GM12878 (cell line): ENCODE measurements at regions not wholly inside any gene's neighbourhood (a gene's known extent, or its start where the extent isn't known, plus 50 kb on each side); places are given as distances from the start of the nearest gene placed in this dataset.

Experiments
- EP300 ChIP-seq, 2 experiments: fragments of 150-350 bp in 1 of 2; IDR thresholded peaks; 2 replicates each; pipeline ENCODE4 v1.6.1; 2011 to 2012; ENCODE audit warnings: low read depth in 2 of 2, low read length in 2 of 2, borderline replicate concordance in 1 of 2, improper control_type of control experiment in 1 of 2, inconsistent platforms in 1 of 2; ENCODE audit not compliant: control insufficient read depth in 1 of 2
- IRF3 ChIP-seq: fragments of 450-650 bp; IDR thresholded peaks from 2 replicates; pipeline ENCODE4 v1.6.1; 2014; ENCODE audit warnings: mild to moderate bottlenecking
- MEF2A ChIP-seq: IDR thresholded peaks from 2 replicates; pipeline ENCODE4 v1.6.1; 2011; ENCODE audit warnings: low read depth, mild to moderate bottlenecking, low read length, moderate library complexity; ENCODE audit not compliant: insufficient read depth
- RELA ChIP-seq: fragments of 450-650 bp; IDR thresholded peaks from 2 replicates; pipeline ENCODE4 v1.8.0; 2014; ENCODE audit warnings: borderline replicate concordance; ENCODE audit not compliant: partially characterized antibody
- RUNX3 ChIP-seq: IDR thresholded peaks from 2 replicates; pipeline ENCODE4 v1.6.1; 2012; ENCODE audit warnings: low read length, inconsistent platforms
- SKIL ChIP-seq: fragments of 450-650 bp; IDR thresholded peaks from 2 replicates; pipeline ENCODE4 v1.6.1; 2017; ENCODE audit warnings: mild to moderate bottlenecking, low read depth, inconsistent platforms; ENCODE audit not compliant: poor library complexity, severe bottlenecking
- TBL1XR1 ChIP-seq: IDR thresholded peaks from 2 replicates; pipeline ENCODE4 v1.6.1; 2012; ENCODE audit warnings: low read depth, low read length, improper control_type of control experiment
- YY1 ChIP-seq: IDR thresholded peaks from 2 replicates; pipeline ENCODE4 v1.6.1; 2011; ENCODE audit warnings: low read depth, mild to moderate bottlenecking, low read length
- ZNF274 ChIP-seq: IDR thresholded peaks from one replicate; pipeline ENCODE4 v1.8.0; 2011; ENCODE audit not compliant: insufficient read length, insufficient read depth
- ZNF384 ChIP-seq: IDR thresholded peaks from 2 replicates; pipeline ENCODE4 v1.6.1; 2012; ENCODE audit warnings: low read depth, mild to moderate bottlenecking, low read length, improper control_type of control experiment, borderline replicate concordance
- TF ChIP-seq, protein P1 (sequence below): IDR thresholded peaks from 2 replicates; pipeline ENCODE4 v1.6.1; 2012; ENCODE audit warnings: mild to moderate bottlenecking, low read depth, low read length

GRCh38 chr22:48838846-48839730 is 988.6 kb downstream of the BRD1 start (continued):
- TF ChIP-seq SKIL (no peak), ZNF274 (no peak), IRF3 (no peak), MEF2A (no peak), EP300 (IDR thresholded peaks at IDR 0.05; ENCODE audit: borderline replicate concordance in 1 of 2, control insufficient read depth in 1 of 2, low read depth in 2 of 2, low read length in 2 of 2) (no peak), RUNX3 (no peak), TBL1XR1 (no peak), YY1 (no peak), ZNF384 (no peak), RELA (no peak)
- TF ChIP-seq, protein P1, sequence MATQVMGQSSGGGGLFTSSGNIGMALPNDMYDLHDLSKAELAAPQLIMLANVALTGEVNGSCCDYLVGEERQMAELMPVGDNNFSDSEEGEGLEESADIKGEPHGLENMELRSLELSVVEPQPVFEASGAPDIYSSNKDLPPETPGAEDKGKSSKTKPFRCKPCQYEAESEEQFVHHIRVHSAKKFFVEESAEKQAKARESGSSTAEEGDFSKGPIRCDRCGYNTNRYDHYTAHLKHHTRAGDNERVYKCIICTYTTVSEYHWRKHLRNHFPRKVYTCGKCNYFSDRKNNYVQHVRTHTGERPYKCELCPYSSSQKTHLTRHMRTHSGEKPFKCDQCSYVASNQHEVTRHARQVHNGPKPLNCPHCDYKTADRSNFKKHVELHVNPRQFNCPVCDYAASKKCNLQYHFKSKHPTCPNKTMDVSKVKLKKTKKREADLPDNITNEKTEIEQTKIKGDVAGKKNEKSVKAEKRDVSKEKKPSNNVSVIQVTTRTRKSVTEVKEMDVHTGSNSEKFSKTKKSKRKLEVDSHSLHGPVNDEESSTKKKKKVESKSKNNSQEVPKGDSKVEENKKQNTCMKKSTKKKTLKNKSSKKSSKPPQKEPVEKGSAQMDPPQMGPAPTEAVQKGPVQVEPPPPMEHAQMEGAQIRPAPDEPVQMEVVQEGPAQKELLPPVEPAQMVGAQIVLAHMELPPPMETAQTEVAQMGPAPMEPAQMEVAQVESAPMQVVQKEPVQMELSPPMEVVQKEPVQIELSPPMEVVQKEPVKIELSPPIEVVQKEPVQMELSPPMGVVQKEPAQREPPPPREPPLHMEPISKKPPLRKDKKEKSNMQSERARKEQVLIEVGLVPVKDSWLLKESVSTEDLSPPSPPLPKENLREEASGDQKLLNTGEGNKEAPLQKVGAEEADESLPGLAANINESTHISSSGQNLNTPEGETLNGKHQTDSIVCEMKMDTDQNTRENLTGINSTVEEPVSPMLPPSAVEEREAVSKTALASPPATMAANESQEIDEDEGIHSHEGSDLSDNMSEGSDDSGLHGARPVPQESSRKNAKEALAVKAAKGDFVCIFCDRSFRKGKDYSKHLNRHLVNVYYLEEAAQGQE: no peak
